Stimulated activated CD8-positive, alpha-beta memory T cell treated with anti-CD3 and anti-CD28 coated beads, Interleukin-12 subunit alpha, Interleukin-12 subunit beta, amount 100 ng/mL, for 4 hours (primary cell): ENCODE measurements at regions not wholly inside any gene's neighbourhood (a gene's known extent, or its start where the extent isn't known, plus 50 kb on each side); places are given as distances from the start of the nearest gene placed in this dataset.

Experiments used
- DNase-seq: peaks from one replicate; pipeline ENCODE4 v3.0.0-alpha.2; 2020; ENCODE audit warnings: low read depth

GRCh38 chr16:6576606-6577005 lies 756.0 kb upstream of the RBFOX1 start:
- DNase-seq: no peak

GRCh38 chr16:6576113-6576512 lies 756.5 kb upstream of the RBFOX1 start:
- no peak for DNase-seq

- DNase-seq: no peak
These were observed 758.5 kb upstream of the RBFOX1 start for GRCh38 chr16:6574146-6574545.

- DNase-seq: no peak
These were observed 759.1 kb upstream of the RBFOX1 start for GRCh38 chr16:6573577-6573976.

GRCh38 chr16:6571044-6571443 lies 761.6 kb upstream of the RBFOX1 start:
- DNase-seq: no peak

- no peak for DNase-seq
These were observed 762.1 kb upstream of the RBFOX1 start for GRCh38 chr16:6570530-6570929.

GRCh38 chr16:6562986-6563385 lies 769.7 kb upstream of the RBFOX1 start:
- no peak for DNase-seq

GRCh38 chr16:6560306-6561100 lies 772.1 kb upstream of the RBFOX1 start:
- DNase-seq: no peak

GRCh38 chr16:6558661-6559060 lies 774.0 kb upstream of the RBFOX1 start:
- no peak for DNase-seq

GRCh38 chr16:6558126-6558525 lies 774.5 kb upstream of the RBFOX1 start:
- no peak for DNase-seq

GRCh38 chr16:6557353-6558023 lies 775.2 kb upstream of the RBFOX1 start:
- no peak for DNase-seq

- DNase-seq: no peak
These were observed 783.2 kb upstream of the RBFOX1 start for GRCh38 chr16:6549415-6549814.

GRCh38 chr16:6548507-6548906 lies 784.1 kb upstream of the RBFOX1 start:
- DNase-seq: no peak

GRCh38 chr16:6547131-6547530 lies 785.5 kb upstream of the RBFOX1 start:
- DNase-seq: no peak

GRCh38 chr16:6545329-6545728 lies 787.3 kb upstream of the RBFOX1 start:
- no peak for DNase-seq

- DNase-seq: no peak
These were observed 791.4 kb upstream of the RBFOX1 start for GRCh38 chr16:6541267-6541666.

- DNase-seq: no peak
These were observed 796.2 kb upstream of the RBFOX1 start for GRCh38 chr16:6536411-6536810.

- DNase-seq: no peak
These were observed 801.6 kb upstream of the RBFOX1 start for GRCh38 chr16:6531067-6531466.

- no peak for DNase-seq
These were observed 804.4 kb upstream of the RBFOX1 start for GRCh38 chr16:6528217-6528616.

GRCh38 chr16:6527646-6528045 lies 805.0 kb upstream of the RBFOX1 start:
- DNase-seq: no peak

GRCh38 chr16:6524501-6524900 lies 808.1 kb upstream of the RBFOX1 start:
- no peak for DNase-seq

- no peak for DNase-seq
These were observed 815.5 kb upstream of the RBFOX1 start for GRCh38 chr16:6517020-6517720.

- no peak for DNase-seq
These were observed 820.1 kb upstream of the RBFOX1 start for GRCh38 chr16:6512512-6512911.
